Stimulated activated CD4-positive, alpha-beta T cell treated with anti-CD3 and anti-CD28 coated beads, Interleukin-1b, Interleukin-23, amount 100 ng/mL, for 4 hours (primary cell): ENCODE measurements at regions not wholly inside any gene's neighbourhood (a gene's known extent, or its start where the extent isn't known, plus 50 kb on each side); places are given as distances from the start of the nearest gene placed in this dataset.
"Not testable (repeated sequence)": the region's sequence is repeated elsewhere in the genome, so short reads cannot be mapped to it uniquely, and the experiment has no call there.

Experiments
- DNase-seq, 2 donors: peaks; one replicate each; pipeline ENCODE4 v3.0.0-alpha.2; 2020; ENCODE audit warnings: low read depth in 2 of 2

DNA sequence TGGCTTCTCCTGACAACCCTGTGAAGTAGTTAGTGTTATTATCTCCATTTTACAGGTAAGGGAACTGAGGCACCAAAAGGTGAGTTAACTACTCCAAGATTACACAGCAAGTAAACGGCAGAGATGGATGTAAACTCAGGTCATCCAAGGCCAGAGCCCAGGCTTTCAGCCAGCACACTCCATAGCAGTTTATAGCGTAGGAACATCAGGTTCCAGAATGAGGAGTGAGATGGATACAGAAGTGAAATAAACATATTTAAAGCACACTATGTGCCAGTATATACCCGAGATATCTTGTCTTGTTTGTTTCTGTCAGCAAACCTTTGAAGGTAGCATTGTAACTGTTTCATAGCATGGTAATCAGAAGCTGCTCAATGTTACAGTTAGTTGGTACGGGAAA lies 279.0 kb downstream of the OXSM start:
- DNase-seq, result no peak

DNA sequence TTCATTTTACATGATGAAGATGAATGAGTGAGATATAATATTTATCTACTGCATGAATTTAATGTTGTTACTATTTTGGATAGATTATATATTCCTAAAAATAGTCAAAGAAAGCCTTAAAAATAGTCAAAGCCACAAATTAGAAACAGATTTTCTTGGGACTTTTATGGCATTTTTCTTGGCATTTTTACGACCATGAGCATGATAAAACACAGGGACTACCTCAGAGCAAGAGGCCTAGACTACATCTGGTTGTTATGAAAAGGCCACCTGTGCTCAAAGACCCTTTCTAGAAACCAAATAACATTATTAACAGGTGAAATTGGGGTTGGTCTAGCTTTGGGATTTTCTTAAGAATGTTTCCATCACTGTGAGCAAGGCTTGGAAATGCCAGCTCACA lies 281.0 kb downstream of the OXSM start:
- DNase-seq, result no peak

DNA sequence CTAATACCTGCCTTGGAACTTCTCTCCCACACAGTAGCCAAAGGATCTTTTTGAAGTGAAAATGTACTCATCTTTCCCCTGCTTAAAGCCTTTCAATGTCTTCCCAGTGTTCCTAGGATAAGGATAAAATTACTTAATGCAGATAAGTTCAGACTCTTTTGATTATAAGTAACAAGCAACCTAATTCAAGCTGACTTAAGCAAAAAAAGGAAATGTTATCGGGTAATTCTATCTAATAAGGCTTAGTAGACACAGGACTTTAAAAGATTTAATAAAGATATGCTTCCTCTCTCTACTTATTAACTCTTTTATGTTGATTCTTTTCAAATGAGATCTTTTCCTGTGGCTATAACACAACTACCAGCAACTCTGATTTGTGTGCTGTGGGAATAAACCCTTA lies 284.2 kb downstream of the OXSM start:
- DNase-seq, result no peak

DNA sequence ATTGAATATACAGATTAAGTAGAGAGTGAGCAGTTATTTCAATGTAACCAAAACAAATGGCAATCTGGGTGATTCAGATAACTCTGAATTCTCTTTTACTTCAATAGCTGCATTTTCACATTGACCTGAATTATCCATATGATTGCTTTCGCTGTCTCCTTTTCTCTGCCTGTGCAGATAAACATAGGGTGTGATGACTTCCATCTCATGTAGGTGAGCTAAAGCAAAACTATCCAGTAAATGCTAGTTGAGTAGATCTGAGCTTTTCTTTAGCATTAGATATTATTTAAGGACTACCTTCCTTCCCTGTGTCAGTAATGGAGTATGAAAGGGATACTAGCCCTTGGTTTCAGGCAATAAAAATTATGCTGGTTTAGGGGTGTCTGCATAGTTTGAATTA lies 288.6 kb downstream of the OXSM start:
- no peak for DNase-seq

DNA sequence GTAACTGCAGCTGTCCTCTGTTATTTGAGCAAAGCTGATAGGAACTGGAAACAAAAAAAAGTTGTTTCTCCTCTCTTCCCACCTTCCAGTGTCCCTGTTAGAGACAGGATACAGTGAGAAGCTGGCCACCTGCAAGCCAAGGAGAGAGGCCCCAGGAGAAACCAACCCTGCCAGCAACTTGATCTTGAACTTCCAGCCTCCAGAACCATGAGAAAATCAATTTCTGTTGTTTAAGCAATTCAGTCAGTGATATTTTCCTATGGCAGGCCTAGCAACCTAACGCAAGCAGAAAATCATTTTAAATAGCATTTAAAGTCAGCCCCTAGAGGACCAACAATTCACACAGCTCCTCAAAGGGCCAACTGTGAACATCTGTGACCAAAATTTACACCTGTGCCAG lies 291.3 kb downstream of the OXSM start:
- DNase-seq, result no peak

DNA sequence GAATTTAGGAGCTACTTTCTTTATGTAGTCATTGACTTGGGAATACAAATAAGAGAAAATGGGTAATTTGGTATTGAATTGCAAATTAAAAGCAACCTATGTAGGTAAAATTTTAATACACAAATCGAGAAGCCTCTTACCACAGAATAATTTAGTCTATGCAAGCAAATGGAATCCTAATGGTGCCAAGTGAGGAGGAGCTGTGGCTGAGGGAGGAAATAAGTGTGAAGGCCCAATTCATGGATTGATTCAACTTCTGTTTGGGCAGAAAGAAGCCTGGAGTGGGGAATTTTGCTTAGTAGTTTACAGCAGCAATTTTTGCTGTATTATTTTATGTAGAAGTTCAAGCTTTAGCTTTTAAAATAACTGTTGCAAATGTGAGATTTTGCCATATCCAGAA lies 291.9 kb downstream of the OXSM start:
- no peak for DNase-seq

DNA sequence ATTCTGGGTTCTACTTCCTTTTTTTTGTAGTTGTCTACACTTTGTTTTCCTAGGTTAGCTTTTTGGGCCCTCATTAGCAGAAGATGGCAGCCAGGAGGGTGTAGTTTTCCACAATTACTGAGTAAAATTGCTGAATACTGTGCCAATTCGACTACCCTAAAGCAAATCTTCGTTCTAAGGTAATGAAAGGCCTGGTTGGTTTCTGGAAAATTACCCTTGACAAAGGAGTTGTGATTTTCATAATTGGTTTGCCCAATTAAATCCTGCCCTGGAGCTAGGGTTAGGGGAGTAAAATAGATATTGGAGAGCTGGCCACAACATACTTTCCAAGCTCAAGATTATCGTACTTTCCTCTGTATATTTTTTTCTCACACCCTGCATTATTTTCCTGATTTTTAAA lies 293.0 kb downstream of the OXSM start:
- no peak for DNase-seq

DNA sequence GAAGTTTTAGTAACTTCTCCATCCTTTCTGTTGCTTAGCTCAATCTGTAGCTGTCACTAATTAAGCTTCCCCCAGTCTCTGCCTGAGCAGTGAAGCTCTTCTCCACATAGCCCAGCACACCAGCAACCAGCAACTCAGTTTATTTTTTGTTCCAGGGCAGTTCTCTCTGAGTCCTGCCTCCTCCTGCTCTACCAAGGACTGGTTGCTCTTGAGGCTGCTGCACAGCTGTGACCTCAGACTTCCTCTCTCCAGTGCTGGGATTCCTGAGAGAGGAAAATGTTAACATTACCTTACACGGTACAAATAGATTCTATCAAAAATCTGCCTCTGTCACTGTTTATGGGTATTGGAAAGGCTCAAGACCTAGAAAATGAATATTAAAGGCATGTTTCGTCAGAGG lies 294.7 kb downstream of the OXSM start:
- no peak for DNase-seq

DNA sequence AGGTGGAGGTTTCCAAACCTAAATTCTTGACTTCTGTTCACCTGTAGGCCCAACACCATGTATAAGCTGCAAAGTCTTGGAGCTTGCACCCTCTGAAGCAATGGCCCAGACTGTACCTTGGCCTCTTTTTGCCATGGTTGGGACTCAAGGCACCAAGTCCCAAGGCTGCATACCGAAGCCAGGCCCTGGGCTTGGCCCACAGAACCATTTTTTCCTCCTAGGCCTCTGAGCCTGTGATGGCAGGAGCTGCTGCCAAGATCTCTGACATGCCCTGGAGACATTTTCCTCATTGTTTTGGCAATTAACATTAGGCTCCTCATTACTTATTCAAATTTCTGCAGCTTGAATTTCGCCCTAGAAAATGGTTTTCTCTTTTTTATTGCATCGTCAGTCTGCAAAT lies 297.9 kb downstream of the OXSM start:
- DNase-seq, result no peak

DNA sequence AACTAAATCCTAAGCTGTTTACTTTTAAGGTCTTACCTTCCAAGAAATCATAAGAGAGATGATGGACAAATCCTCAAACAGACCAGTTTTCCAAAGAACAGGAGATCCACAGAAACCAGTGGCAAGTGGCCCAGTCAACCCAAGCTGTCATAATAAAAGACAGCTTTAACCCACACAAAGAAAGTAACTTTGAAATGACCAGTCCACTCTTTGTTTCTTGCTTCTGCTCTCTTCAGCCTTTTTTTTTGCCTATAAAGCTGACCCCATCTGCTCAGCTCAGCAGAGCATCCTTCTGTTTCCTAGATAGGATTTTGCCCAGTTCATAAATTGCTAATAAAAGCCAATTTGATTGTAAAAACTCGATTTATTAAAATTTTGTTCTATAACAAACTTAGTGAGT lies 299.4 kb downstream of the OXSM start:
- DNase-seq, result no peak

DNA sequence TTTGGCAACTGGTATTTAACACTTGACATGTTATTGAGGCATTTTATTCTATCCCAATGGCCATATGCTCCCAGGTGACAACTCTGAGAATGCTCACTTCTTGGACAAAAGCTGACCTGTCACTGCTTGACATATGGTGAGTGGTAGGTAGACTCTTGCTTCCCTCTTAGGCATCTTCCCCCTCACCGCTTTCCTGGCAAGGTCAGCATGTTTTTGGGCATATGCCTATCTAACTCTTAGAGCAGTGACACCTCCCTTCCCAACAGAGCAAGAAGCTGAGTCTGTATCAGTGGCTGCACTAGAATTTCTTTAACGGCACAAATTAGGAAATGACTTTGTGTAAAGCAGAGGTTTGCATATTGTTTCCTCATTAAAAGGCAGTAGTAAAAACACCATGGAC lies 300.7 kb downstream of the OXSM start:
- DNase-seq, result no peak

DNA sequence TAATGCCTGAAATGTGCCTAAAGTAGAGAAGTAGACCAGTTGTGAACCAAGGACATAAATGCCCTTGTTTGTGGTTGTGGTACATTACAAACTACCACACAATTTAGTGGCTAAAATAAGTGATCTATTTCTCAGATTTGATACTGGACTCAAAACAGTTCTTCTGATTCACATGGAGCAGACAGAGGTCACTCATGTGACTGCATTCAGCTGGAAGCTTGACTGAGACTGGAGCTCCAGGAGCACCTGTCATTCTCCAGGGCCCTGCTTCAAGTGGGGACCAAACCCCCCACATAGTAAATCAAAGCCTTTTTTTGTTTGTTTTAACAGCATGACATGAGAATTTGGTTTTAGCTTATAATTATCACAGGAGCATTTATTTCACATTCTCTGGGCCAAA lies 301.2 kb downstream of the OXSM start:
- no peak for DNase-seq

DNA sequence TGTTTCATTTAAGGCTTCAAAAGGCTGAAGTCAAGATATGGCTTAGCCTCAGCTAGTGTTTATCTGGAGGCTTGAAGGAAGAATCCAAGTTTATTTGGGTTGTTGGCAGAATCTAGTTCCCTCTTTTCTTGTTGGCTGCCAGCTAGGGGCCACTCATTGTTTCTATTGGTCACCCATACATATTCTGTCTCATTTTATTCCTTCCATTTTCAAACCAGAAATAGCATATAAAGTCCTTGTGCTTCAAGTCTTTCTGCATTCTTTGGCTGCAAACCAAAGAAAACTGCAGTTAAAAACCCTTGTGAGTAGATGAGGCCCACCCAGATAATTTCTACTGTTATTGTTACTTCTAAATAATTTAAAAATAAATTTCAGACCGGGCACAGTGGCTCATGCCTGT lies 301.7 kb downstream of the OXSM start:
- no peak for DNase-seq

DNA sequence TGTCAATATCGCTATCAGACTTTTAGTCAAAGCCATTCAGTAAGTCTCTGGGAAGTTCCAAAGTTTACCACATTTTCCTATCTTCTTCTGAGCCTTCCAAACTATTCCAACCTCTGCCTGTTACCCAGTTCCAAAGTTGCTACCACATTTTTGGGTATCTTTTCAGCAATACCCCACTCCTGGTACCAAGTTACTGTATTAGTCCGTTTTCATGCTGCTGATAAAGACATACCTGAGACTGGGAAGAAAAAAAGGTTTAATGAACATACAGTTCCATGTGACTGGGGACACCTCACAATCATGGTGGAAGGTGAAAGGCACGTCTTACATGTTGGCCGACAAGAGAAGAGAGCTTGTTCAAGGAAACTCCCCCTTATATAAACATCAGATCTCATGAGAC lies 307.2 kb downstream of the OXSM start:
- not testable (repeated sequence) for DNase-seq

DNA sequence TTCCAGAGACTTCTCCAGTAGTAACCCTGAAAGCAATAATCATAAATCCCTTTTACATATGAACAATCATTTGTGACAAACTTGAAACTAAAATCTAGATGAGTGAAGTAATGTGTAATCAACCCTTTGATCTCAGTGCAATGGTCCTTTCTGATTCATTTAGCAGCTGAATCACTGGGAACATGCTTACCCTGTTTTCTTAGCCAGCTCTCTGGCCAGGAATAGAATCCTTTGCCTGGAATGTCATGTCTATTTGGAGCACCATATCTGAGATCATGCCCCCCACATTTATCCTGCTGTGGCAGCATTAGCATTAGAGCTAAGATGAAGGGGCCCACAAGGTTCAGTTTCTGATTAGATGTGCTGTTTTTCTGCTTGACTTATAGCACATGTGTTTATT lies 309.8 kb downstream of the OXSM start:
- no peak for DNase-seq

DNA sequence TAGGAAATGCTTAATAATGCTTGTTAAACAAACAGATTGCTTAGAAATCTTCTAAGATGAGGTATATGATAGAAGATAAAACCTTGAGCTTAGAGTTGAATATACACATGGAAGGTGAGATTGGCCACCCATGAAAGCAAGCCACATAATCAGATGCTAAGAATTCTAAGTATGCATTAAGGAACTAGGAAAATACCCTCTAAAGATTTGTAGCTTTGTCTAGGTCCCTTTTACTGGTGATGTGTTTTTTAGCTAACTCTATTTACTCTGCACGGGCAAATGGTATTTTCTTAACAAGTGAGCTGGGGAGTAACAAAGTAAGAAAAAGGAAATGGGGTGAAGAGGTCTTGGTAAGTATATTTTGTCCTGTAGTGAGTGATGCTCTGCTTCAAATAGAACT lies 310.3 kb downstream of the OXSM start:
- no peak for DNase-seq

DNA sequence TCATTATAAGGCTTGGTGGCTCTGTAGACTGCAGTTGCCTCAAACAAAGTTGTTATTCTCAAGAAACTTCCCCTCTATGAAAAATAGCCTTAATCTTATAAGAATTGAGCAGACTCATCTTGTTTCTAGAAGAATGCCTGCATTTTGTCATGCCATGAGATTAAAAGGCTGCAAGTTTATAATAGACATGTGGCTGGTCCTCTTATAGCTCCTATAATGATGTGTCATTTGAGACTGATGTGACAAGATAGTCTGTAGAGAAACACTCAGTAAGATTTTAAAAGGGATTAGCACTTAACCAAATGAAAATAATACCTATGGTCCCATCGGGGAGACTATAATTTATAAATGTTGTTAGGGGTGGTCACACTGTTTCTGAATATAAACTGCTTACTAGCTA lies 312.5 kb downstream of the OXSM start:
- DNase-seq, result no peak

DNA sequence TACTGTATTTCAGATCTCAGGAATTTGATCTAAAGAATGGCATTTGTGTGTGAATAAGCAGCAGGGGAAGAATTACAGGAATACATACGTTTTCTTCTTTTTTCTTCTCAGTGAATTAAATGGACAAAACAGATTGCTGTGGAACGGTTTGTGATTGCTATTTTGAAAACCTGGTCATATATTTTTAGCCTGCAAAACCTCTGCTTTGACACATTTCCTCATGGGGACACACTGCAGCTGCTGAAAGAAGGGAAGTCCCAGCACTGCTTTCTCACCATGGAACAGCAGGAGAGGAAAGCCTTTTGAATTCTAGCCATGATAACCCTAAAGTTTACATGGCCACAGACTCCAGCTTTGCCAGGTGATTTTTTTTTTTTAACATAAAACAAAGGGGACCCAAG lies 315.0 kb downstream of the OXSM start:
- no peak for DNase-seq

DNA sequence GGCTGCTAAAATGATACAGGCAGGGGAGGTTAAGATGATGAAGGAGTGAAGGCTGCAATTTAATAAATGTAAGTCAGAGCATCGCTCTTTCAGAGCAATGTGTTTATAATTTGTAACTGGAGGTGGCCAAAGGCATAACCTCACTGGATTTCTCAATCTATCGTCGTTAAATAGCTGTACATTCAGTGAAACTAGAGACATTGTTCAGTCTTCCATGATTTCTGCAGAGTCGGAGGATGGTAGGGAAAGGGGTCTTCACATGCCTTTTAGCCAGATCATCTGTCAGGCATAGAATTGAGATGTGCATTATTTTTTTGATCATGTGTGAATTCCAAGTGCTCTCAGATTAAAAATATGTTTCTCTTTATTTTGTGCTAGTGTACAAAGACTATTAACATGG lies 315.4 kb downstream of the OXSM start:
- no peak for DNase-seq

DNA sequence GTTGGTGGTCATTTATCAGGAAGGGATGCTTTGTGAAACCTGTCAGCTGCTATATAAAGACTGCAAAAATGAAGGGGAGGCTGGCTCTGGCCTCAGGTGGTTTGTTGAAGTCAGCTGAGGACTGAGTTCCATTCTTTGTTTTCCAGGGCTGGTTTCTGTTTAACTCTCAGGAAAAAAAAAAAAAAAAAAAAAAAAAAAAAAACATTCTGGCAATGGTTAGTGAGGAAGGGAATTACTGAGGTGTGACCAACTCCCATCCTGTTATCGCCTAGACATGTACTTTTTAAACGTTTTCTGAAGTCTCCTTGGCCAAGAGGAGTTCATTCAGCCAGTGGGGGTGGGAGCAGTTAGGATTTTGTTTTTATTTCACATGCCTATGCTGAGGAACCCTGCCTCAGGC lies 316.3 kb downstream of the OXSM start:
- DNase-seq, result no peak

DNA sequence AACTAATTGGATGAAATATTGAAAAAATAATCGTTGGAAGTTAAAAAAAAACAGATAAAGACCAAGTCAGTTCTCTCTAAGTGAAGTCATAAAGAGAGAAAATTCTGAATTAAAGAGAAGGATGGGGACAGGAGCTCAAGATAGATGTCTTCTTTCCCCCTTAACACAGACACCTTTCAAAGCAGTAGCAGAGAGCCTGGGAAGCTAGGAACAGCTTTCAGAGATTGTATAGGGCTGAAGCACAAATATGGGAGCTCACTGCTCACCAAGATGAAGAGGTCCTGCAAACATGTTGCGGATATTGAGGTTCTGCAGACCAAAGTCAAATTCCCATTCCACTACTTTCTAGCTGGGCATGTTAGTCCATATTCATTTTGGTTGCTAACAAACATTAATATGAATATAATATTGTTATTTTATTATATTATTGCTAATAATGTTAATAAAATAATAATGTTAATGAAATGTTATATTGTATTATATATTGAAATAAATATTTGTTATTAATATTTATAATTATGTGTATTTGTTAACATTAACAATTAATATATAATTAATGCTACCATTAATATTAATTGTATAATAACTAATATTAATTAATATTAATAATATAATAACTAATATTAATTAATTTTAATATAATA lies 319.1 kb downstream of the OXSM start:
- DNase-seq, result no peak

DNA sequence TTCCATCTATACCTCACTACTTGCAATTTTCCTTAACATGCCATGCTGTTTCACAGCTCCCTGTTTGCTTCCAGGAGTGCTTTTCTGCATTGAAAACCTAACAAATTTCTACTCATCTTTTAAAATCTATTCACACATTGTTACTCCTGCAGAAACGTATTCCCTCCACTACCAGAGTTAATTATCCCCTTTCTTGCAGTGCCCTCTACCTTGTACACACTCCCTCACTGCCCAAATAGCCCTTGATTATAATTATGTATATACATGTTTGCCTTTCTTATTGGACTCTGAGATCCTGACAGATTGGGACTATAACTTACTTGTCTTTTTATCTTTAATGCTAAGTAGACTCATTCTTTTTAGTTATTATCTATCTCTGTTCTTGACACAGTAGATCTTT lies 325.0 kb downstream of the OXSM start:
- no peak for DNase-seq

DNA sequence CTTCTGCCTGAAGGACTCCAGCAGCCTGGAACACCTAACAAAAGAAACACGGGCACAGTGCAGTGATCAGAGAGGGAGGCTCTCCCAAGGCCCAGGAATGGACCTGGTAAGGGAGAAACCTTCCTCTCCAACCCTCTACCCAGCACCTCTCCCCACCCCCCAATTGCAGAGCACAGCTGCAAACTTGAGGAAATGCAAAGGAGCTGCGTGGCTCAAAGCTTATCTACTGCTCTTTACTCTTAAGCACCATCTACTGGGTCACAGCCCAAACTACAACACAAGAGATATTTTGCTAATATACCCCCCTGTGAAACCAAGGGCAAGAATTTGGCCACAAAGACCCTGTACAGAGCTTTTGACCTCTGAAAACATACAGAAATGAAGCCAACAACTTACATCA lies 328.3 kb downstream of the OXSM start:
- DNase-seq, result no peak

DNA sequence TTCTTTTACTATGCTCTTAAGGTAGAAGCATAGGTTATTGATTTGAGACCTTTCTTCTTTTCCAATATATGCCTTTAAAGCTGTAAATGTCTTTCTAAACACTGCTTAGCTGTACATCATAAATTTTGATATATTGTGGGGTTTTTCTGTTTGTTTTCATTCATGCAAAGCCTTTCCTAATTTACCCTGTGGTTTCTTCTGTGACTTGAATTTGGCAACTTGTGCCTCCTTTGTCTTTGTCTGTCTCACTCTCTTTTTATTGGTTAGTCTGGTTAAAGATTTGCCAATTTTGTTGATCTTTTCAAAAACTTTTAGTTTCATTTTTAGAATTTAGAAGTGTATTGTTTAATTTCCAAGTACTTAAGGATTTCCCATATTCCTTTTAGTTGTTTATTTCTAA lies 343.1 kb downstream of the OXSM start:
- no peak for DNase-seq

DNA sequence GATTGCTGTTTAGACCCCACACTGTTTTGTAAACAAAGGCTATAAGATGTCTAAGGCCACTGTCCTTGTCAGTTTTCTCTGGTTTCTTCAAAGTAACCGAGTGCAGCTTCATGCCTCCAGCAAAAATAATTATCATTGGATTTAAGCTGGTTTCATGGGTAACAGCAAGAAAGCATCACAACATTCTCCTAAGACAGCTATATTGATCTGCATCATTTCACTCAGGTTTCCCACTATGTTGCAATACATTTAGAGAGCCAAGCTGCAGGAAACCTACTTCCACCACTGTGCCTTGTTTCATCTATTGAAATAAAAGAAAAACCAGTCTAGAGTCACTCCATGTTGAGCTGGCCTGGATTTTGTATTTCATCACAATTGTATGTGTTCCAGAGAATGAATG lies 351.4 kb downstream of the OXSM start:
- DNase-seq, result no peak
